ENCODE measurements at regions not wholly inside any gene's neighbourhood (a gene's known extent, or its start where the extent isn't known, plus 50 kb on each side); places are given as distances from the start of the nearest gene placed in this dataset.

DNA sequence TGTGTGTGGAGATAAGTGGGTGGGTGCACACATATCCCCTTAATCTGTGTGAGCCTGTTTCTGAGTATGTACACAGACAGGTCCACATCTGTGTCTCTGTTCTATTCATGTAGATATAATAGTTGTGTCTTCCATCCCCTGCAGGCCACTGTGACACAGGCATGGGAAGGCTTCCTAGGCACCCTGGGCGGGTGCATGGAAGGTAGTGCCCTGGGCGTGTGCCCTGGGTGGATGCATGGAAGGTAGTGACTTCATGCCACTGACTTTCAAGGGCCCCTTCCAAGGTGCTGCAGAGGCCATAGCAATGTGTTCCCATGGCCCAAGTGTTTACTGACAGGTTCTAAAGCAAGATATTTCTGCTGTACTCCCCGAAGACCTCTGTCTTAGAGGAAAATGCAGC lies 462.5 kb upstream of the HS6ST1 start:
- H3K4me3 ChIP-seq (ENCODE audit: low read length) = no peak overlapping the region
- no peak for DNase-seq (ENCODE audit: low read depth)
- no peak for TF ChIP-seq CTCF (IDR thresholded peaks at IDR 0.05; ENCODE audit: insufficient read depth, low read depth, low read length, missing control alignments)

- TF ChIP-seq CTCF (IDR thresholded peaks at IDR 0.05; ENCODE audit: insufficient read depth, low read depth, low read length, missing control alignments) = no peak
- no peak overlapping the region for H3K4me3 ChIP-seq (ENCODE audit: low read length)
- DNase-seq (ENCODE audit: low read depth) = no peak
Observed at GRCh38 chr2:128781585-128782385, 463.1 kb upstream of the HS6ST1 start.

DNA sequence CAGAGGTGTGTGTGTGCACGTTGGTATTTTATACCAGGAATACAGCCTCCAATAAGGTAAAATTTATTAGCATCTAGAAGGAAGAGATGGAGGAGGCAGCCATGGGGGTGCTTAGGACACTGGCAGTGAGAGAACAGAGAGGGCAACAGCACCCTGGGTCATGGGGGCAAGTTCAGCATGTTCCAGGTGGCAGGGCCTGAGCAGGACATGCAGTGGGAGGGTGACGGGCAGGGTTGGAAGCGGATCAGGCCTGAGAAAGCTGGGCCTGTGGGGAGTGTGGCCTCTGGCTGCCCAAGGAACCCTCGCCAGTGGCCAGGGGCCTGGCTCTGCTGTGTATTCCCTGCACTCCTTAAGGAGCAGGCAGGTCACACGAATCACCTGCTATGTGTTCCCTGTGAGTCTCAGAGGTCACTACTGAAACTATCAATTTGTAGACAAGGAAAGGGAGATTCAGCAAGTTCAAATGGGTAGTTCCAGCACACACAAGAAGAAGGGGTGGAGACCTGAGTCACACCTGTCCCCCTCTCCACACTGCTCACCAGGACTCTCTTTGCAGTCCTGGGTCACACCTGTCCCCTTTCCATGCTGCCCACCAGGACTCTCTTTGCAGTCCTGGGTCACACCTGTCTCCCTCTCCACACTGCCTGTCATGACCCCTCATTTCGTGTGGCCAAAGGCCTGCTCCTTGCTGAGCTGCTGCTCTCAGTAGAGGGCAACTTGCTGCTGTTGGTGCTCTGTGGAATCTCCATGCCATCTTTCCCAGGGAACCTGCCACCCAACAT lies 463.9 kb upstream of the HS6ST1 start:
- TF ChIP-seq CTCF (IDR thresholded peaks at IDR 0.05; ENCODE audit: insufficient read depth, low read depth, low read length, missing control alignments) = no peak
- DNase-seq (ENCODE audit: low read depth) = no peak

DNA sequence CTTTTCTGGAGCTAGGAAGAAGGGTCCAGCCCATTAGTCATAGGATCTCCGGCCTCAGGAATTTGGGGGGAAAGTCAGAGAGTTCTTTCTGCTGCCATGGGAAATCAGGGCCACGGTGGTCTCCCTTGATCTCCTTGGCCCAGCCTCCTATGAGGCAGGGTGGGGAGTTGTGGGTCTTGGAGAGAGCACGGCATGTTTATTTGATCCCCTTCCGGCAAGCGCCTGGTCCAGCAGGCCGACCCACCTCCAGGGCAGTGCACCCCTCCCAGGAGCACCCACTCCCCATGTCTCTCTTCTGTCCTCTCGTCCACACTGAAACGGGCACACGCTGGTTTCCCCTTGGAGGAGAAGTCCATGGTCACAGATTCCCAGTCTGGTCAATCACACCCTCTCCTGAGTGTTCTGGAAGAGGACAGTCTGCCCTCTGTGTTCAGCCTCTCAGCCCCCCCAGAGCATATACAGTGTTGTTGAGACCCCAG lies 464.6 kb upstream of the HS6ST1 start:
- no peak overlapping the region for H3K4me3 ChIP-seq (ENCODE audit: low read length)
- DNase-seq (ENCODE audit: low read depth) = no peak
- TF ChIP-seq CTCF (IDR thresholded peaks at IDR 0.05; ENCODE audit: insufficient read depth, low read depth, low read length, missing control alignments) = no peak

More for the DNA sequence above, 463.9 kb upstream of the HS6ST1 start:
- H3K4me3 ChIP-seq (ENCODE audit: low read length) = no peak overlapping the region

GRCh38 chr2:128783896-128784295 lies 465.2 kb upstream of the HS6ST1 start:
- TF ChIP-seq CTCF (IDR thresholded peaks at IDR 0.05; ENCODE audit: insufficient read depth, low read depth, low read length, missing control alignments) = no peak
- no peak for DNase-seq (ENCODE audit: low read depth)
- no peak overlapping the region for H3K4me3 ChIP-seq (ENCODE audit: low read length)

DNA sequence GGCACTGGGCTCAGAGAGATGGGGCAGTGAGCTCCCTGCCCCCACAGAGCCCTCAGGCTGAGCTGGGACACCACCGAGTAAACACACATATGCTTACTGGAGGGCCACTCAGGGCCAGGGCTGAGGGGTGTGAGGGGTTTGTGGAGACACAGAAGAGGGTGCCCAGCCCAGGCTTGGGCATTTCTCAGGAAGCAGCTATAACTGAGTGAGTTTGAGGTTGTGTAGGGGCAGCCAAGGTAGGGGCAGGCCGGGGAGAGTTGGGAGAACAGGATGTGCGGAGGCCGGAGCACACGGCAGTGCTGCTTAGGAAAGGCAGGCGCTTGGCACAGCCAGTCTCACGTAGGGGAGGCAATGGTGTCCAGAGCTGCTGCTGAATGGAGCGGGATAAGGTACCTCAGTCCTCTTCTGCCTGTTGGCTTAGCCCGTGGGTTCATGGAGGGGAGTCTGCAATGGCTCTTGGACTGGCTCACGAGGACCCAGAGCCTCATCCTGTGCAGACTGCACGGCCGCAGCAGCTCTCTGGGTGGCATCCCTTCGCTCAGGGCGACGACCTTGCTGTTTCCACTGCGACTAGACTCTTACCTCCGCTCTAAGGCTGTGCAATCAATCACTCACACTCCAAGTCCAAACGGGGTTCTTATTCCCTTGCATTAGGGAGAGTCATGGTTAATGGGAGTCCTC lies 466.1 kb upstream of the HS6ST1 start:
- no peak overlapping the region for H3K4me3 ChIP-seq (ENCODE audit: low read length)
- DNase-seq (ENCODE audit: low read depth) = no peak
- TF ChIP-seq CTCF (IDR thresholded peaks at IDR 0.05; ENCODE audit: insufficient read depth, low read depth, low read length, missing control alignments) = no peak

All from epithelial cell of esophagus (primary cell).